K562 (cell line): ENCODE measurements at regions not wholly inside any gene's neighbourhood (a gene's known extent, or its start where the extent isn't known, plus 50 kb on each side); places are given as distances from the start of the nearest gene placed in this dataset.

Experiments
- ATAC-seq: fragments of 200-7000 bp; cut with Tn5 transposase; 3 replicates; pipeline ENCODE4 v1.9.1; 2020; ENCODE audit warnings: moderate library complexity
- BruUV-seq: library from RNA; stranded (reverse); fragments of 400-500 nt; replicated peaks from 2 replicates; lab custom pipeline; 2021; lab: Mats Ljungman, UMichigan
- CTCF ChIA-PET: fragments of 300-600 bp; formaldehyde crosslinking; extraction: SDS; loops from one replicate; lab custom pipeline; 2021; ENCODE audit warnings: low intra/inter-chr PET ratio; lab: Yijun Ruan, JAX
- POLR2A ChIA-PET: fragments of 300-600, 350-650 bp; sonication (Branson Sonifier 250); formaldehyde crosslinking; extraction: SDS; loops from one replicate; lab custom pipeline; 2021; ENCODE audit warnings: antibody characterized with exemption, inconsistent platforms; lab: Yijun Ruan, JAX
- DNase-seq, 4 experiments: peaks; one replicate each; pipeline versions ENCODE4 v3.0.0 to v3.0.0-alpha.2; 2011 to 2018; ENCODE audit warnings: low spot score in 3 of 4, mixed read lengths in 3 of 4; ENCODE audit errors: extremely low read depth in 1 of 4
- FAIRE-seq: peaks from 2 replicates; lab custom pipeline; 2011; peaks lifted over from hg19 to GRCh38; lab: Jason Lieb, UNC
- H2AFZ ChIP-seq: 2 replicates; pipeline ENCODE4 v1.6.0; 2011; ENCODE audit warnings: low read depth, low read length, control low read depth, inconsistent platforms
- H3K27ac ChIP-seq: fragments of 200-600 bp; 3 replicates; pipeline ENCODE4 v1.8.0; 2011; ENCODE audit warnings: low read depth, mild to moderate bottlenecking, control low read depth, inconsistent platforms, low read length, moderate library complexity, mixed read lengths; ENCODE audit errors: extremely low read depth
- H3K27me3 ChIP-seq, 2 experiments: fragments of 300-600 bp in 1 of 2; 2 replicates in 1 of 2; 3 replicates in 1 of 2; pipeline versions ENCODE4 v1.6.0 to v1.8.0; 2011; ENCODE audit warnings: inconsistent platforms in 2 of 2, low read length in 2 of 2, mild to moderate bottlenecking in 1 of 2, mixed read lengths in 1 of 2, moderate library complexity in 1 of 2; ENCODE audit not compliant: control insufficient read depth in 2 of 2, insufficient read depth in 2 of 2
- H3K36me3 ChIP-seq: fragments of 300-600 bp; 3 replicates; pipeline ENCODE4 v1.8.0; 2011; ENCODE audit warnings: mild to moderate bottlenecking, low read length, inconsistent platforms; ENCODE audit not compliant: control insufficient read depth, insufficient read depth
- H3K4me1 ChIP-seq, 2 experiments: fragments of 200-600 bp in 1 of 2; replicated peaks in 1 of 2; 2 replicates in 1 of 2; 3 replicates in 1 of 2; pipeline versions ENCODE4 v1.5.1 to v1.8.0; 2011; ENCODE audit warnings: inconsistent platforms in 2 of 2, low read length in 2 of 2, mild to moderate bottlenecking in 1 of 2, mixed read lengths in 1 of 2, moderate library complexity in 1 of 2; ENCODE audit not compliant: control insufficient read depth in 2 of 2, insufficient read depth in 2 of 2
- H3K4me2 ChIP-seq: 2 replicates; pipeline ENCODE4 v1.6.1; 2011; ENCODE audit warnings: low read length, control low read depth, inconsistent platforms, mixed read lengths; ENCODE audit not compliant: insufficient read depth
- H3K4me3 ChIP-seq: fragments of 200-600 bp; sonication (generic), shearing (Covaris generic); 2 replicates; pipeline ENCODE4 v1.5.1; 2016; ENCODE audit warnings: control low read depth, inconsistent platforms
- H3K79me2 ChIP-seq: fragments of 200-600 bp; 3 replicates; pipeline ENCODE4 v1.8.0; 2011; ENCODE audit warnings: low read length, inconsistent platforms; ENCODE audit not compliant: control insufficient read depth, insufficient read depth
- H3K9ac ChIP-seq, 2 experiments: 2 replicates each; pipeline versions ENCODE4 v1.6.0 to v1.6.1; 2011; ENCODE audit warnings: low read depth in 2 of 2, low read length in 2 of 2, control low read depth in 1 of 2, inconsistent platforms in 1 of 2, mild to moderate bottlenecking in 1 of 2, mixed read lengths in 1 of 2; ENCODE audit not compliant: insufficient read depth in 1 of 2
- H3K9me1 ChIP-seq: one replicate; pipeline ENCODE4 v1.6.0; 2011; ENCODE audit warnings: inconsistent platforms, mild to moderate bottlenecking, low read length, moderate library complexity; ENCODE audit not compliant: control insufficient read depth, insufficient read depth
- H3K9me3 ChIP-seq: replicated peaks from 2 replicates; pipeline ENCODE4 v1.5.1; 2011; ENCODE audit warnings: low read depth, low read length, inconsistent platforms; ENCODE audit not compliant: control insufficient read depth, insufficient read depth
- H4K20me1 ChIP-seq: replicated peaks from 2 replicates; pipeline ENCODE4 v1.6.1; 2011; ENCODE audit warnings: low read length, inconsistent platforms, mixed read lengths; ENCODE audit not compliant: control insufficient read depth, insufficient read depth
- NFE2 ChIP-seq: IDR thresholded peaks from 2 replicates; pipeline ENCODE4 v1.6.1; 2014; ENCODE audit warnings: antibody characterized with exemption, low read depth
- RFX5 ChIP-seq: IDR thresholded peaks from 2 replicates; pipeline ENCODE4 v1.6.1; 2011; ENCODE audit warnings: low read depth, mild to moderate bottlenecking, improper control_type of control experiment, low read length
- SREBF1 ChIP-seq: fragments of 150-350 bp; IDR thresholded peaks from 2 replicates; pipeline ENCODE4 v1.6.1; 2014; ENCODE audit warnings: antibody characterized with exemption, low read depth, low read length, borderline replicate concordance
- TCF3 ChIP-seq: sonication (generic); formaldehyde crosslinking; IDR thresholded peaks from 2 replicates; pipeline ENCODE4 v1.4.0; 2020; ENCODE audit warnings: mild to moderate bottlenecking, missing genetic modification reagents
- TOE1 ChIP-seq, 2 experiments: fragments of 450-650 bp in 1 of 2; sonication (generic) in 1 of 2; formaldehyde crosslinking in 1 of 2; IDR thresholded peaks; 2 replicates each; pipeline versions ENCODE4 v1.7.1 to v1.8.0; 2016 to 2022; ENCODE audit warnings: borderline replicate concordance in 2 of 2, mild to moderate bottlenecking in 2 of 2, antibody characterized with exemption in 1 of 2, inconsistent platforms in 1 of 2, low read depth in 1 of 2, missing genetic modification reagents in 1 of 2, moderate library complexity in 1 of 2
- ZKSCAN3 ChIP-seq: fragments of 250-450 bp; sonication (Bioruptor Pico); IDR thresholded peaks from 2 replicates; pipeline ENCODE4 v1.4.0; 2020
- ZNF584 ChIP-seq: fragments of 200-800 bp; sonication (Bioruptor generic); IDR thresholded peaks from 2 replicates; pipeline ENCODE4 v1.6.1; 2016; ENCODE audit warnings: low read depth, mild to moderate bottlenecking, missing genetic modification characterization, missing compliant biosample characterization
- WGBS: fragments of 100-300 bp; shearing (Covaris generic); methylation state at CpG from one replicate; pipeline ENCODE4 v1.1.6; 2016; ENCODE audit warnings: low coverage, mixed read lengths; ENCODE audit not compliant: insufficient coverage; ENCODE audit errors: missing lambda C conversion rate; 5-methylcytosine and 5-hydroxymethylcytosine counted together
- in situ Hi-C: fragments of 300-500 bp; cut with MboI; formaldehyde crosslinking; loops from 4 replicates; pipeline ENCODE4 v1.15.0; 2018; ENCODE audit warnings: inconsistent platforms, mixed read lengths
- intact Hi-C: fragments of 100-400 bp; cut with micrococcal nuclease; formaldehyde crosslinking; loops from 2 replicates; pipeline ENCODE4 v1.14.2; 2022

DNA sequence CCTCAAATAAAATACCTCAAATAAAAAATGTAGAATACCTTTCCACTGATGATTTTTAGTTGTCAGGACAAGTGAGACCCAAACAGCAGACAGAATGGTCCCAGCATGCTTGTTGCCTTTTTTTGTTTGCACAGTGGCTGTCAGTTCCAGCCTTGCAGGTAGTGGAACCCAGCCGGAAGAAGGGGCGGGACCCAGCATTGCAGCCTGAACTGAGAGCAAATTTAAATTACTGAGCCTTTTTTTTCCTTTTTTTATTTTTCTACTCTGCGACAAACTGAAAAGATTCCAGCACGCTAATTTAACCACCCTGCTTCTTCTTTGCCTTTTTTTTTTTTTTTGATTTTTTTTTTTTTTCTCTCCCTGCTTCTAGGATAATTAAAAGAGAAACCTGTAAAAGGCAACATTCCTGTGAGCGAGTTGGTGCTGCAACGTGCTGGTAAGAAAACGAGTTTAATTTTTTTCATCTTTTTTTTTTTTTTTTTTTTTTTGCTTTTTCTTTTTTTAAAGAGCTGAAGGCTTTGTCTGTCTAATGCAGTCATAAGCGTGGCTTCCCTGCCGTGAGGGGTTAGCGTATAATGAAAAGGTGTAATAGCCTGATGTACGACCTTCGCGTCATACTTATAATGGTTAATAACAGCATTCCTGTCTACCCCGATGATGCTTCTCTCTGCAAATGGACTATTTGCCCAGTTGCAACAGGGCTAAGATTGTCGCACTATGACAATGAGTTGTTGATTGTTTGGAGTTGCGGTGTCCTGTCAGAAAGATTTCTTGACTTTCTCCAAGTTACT is 555.3 kb upstream of the CELF2 start:
- POLR2A ChIA-PET: no interaction called here
- no peaks in the 10 kb centered on the region for H3K27me3 ChIP-seq
- no peak for ATAC-seq
- no peaks in the 10 kb centered on the region for H3K4me1 ChIP-seq
- no TSS peak for BruUV-seq
- no peaks in the 10 kb centered on the region for H3K9me1 ChIP-seq
- intact Hi-C loops (no loop called here), in situ Hi-C loops (no loop called here)
- DNase-seq: no peak
- H3K9me3 ChIP-seq: 0 out of 2 replicates have a peak, but pooled peaks cover 2% of the 10 kb centered on the region
- no peak overlapping the region for H3K4me3 ChIP-seq
- H3K79me2 ChIP-seq: no peaks in the 10 kb centered on the region
- H3K36me3 ChIP-seq: no peaks in the 10 kb centered on the region
- no peak for TF ChIP-seq SREBF1
- TF ChIP-seq RFX5: no peak
- no peak for TF ChIP-seq TCF3
- TF ChIP-seq NFE2: no peak
- no peak for TF ChIP-seq TOE1 (IDR thresholded peaks at IDR 0.05; ENCODE audit: borderline replicate concordance)
- no peak for TF ChIP-seq TOE1 (CRISPR knock-in tag; IDR thresholded peaks at IDR 0.05; ENCODE audit: borderline replicate concordance, low read depth)
- TF ChIP-seq ZNF584 (CRISPR knock-in tag): no peak
- no peak for TF ChIP-seq ZKSCAN3
- CTCF ChIA-PET: no interaction called here
- no peaks in the 10 kb centered on the region for H4K20me1 ChIP-seq
- H3K27ac ChIP-seq: no peak overlapping the region
- H3K9ac ChIP-seq: no peak overlapping the region
- no peak for FAIRE-seq
- 12% methylated on average over 15 of the region's 16 CpGs for WGBS
- no peak overlapping the region for H2AFZ ChIP-seq
- H3K4me2 ChIP-seq: no peak overlapping the region
